HT1080 (cell line): ENCODE measurements at regions not wholly inside any gene's neighbourhood (a gene's known extent, or its start where the extent isn't known, plus 50 kb on each side); places are given as distances from the start of the nearest gene placed in this dataset.
"Not testable (repeated sequence)": the region's sequence is repeated elsewhere in the genome, so short reads cannot be mapped to it uniquely, and the experiment has no call there.

ENCODE experiments used
- DNase-seq: peaks from one replicate; pipeline ENCODE4 v3.0.0-alpha.2; 2015; ENCODE audit warnings: low read depth

GRCh38 chr4:66842026-66842723 lies 703.1 kb downstream of the CENPC start:
- no peak for DNase-seq

- no peak for DNase-seq
These were observed 705.1 kb downstream of the CENPC start for GRCh38 chr4:66840178-66840577.

- DNase-seq, result no peak
These were observed 707.9 kb downstream of the CENPC start for GRCh38 chr4:66837279-66837922.

GRCh38 chr4:66829310-66829709 lies 716.0 kb downstream of the CENPC start:
- no peak for DNase-seq

GRCh38 chr4:66820681-66821080 lies 724.6 kb downstream of the CENPC start:
- DNase-seq, result no peak

GRCh38 chr4:66814277-66814676 lies 731.0 kb downstream of the CENPC start:
- no peak for DNase-seq

GRCh38 chr4:66805582-66805981 lies 739.7 kb downstream of the CENPC start:
- no peak for DNase-seq

- no peak for DNase-seq
These were observed 740.3 kb downstream of the CENPC start for GRCh38 chr4:66804979-66805378.

GRCh38 chr4:66797608-66798007 lies 747.7 kb downstream of the CENPC start:
- DNase-seq, result no peak

GRCh38 chr4:66795724-66796123 lies 749.6 kb downstream of the CENPC start:
- DNase-seq, result no peak

- DNase-seq, result no peak
These were observed 750.8 kb downstream of the CENPC start for GRCh38 chr4:66794390-66795034.

- DNase-seq, result no peak
These were observed 753.6 kb downstream of the CENPC start for GRCh38 chr4:66791686-66792085.

GRCh38 chr4:66785479-66785878 lies 759.8 kb downstream of the CENPC start:
- DNase-seq, result no peak

- not testable (repeated sequence) for DNase-seq
These were observed 762.6 kb downstream of the CENPC start for GRCh38 chr4:66782751-66783150.

- no peak for DNase-seq
These were observed 768.2 kb downstream of the CENPC start for GRCh38 chr4:66777097-66777496.

GRCh38 chr4:66769441-66769840 lies 775.9 kb downstream of the CENPC start:
- peak; percentile 1 for DNase-seq

- no peak for DNase-seq
These were observed 777.9 kb downstream of the CENPC start for GRCh38 chr4:66767442-66767841.

GRCh38 chr4:66766557-66766956 lies 778.7 kb downstream of the CENPC start:
- DNase-seq, result no peak

GRCh38 chr4:66750273-66750672 lies 795.0 kb downstream of the CENPC start:
- peak; percentile 7 for DNase-seq

GRCh38 chr4:66746918-66747317 lies 798.4 kb downstream of the CENPC start:
- not testable (repeated sequence) for DNase-seq

- DNase-seq, result no peak
These were observed 804.2 kb downstream of the CENPC start for GRCh38 chr4:66741081-66741480.

GRCh38 chr4:66736606-66737005 lies 808.7 kb downstream of the CENPC start:
- DNase-seq, result no peak

- no peak for DNase-seq
These were observed 817.0 kb downstream of the CENPC start for GRCh38 chr4:66728280-66728679.
